ENCODE measurements at regions not wholly inside any gene's neighbourhood (a gene's known extent, or its start where the extent isn't known, plus 50 kb on each side); places are given as distances from the start of the nearest gene placed in this dataset.

DNA sequence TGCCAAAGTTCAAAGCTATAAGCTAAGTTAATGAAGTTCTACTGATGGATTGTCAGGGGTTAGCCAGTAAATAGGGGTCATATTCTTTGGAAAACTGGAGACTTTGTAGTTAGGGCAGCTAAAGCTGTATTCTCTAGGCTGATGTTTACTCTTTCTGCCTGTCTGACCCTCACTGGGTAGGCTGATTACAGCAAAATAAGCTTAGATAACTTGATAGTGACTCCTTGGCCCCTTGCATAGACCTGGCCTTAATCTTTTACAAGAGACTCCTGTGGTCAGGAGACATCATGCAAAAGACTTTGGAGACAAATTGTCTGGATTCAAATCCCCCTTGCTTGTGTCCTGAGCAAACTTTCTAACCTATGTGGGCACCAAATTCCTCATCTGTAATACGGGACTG, 314.4 kb upstream of the MSX2 start:
- Histone ChIP-seq H2AFZ (ENCODE audit: control insufficient read depth, low read depth, low read length) (no peak overlapping the region), H3K36me3 (ENCODE audit: control insufficient read depth in 2 of 2, insufficient read depth in 2 of 2, low read length in 1 of 2) (no peaks in the 10 kb centered on the region), H3K4me1 (ENCODE audit: control insufficient read depth, insufficient read depth, low read length) (no peaks in the 10 kb centered on the region), H3K9ac (ENCODE audit: control insufficient read depth, insufficient read depth, low read length) (no peak overlapping the region), H3K27me3 (replicated peaks in 1 of 2; ENCODE audit: control insufficient read depth in 2 of 2, insufficient read depth in 2 of 2, low read length in 1 of 2) (peaks cover 0 to 2% of the 10 kb centered on the region in 2 experiments; a peak in 2 of 4 replicates), H3K9me3 (replicated peaks; ENCODE audit: control insufficient read depth, insufficient read depth, low read length) (no peaks in the 10 kb centered on the region), H3K4me3 (no peak overlapping the region), H3K79me2 (ENCODE audit: control insufficient read depth, insufficient read depth, low read length) (no peaks in the 10 kb centered on the region), H3K27ac (ENCODE audit: control insufficient read depth, insufficient read depth) (no peak overlapping the region), H4K20me1 (ENCODE audit: control insufficient read depth, insufficient read depth) (no peaks in the 10 kb centered on the region), H3K4me2 (ENCODE audit: control insufficient read depth, insufficient read depth) (no peak overlapping the region)
- ChIA-PET RAD21 (ENCODE audit: unreplicated experiment) (interaction anchor here (1.0 kb wide), 1 partner anchor 10 kb away, joined by 3 read pairs; no protein-coding TSS in a partner anchor), SMC1A (ENCODE audit: uncharacterized antibody, unreplicated experiment) (no interaction called here), CTCF (interaction anchor here (1.2 to 1.8 kb wide), 2 partner anchors 10 to 83 kb away, joined by 3 to 13 read pairs; no protein-coding TSS in a partner anchor), POLR2A (no interaction called here)
- ATAC-seq (no peak), DNase-seq (ENCODE audit: low read depth, low spot score) (no peak), FAIRE-seq (no peak)
- intact Hi-C loops (cut with micrococcal nuclease; ENCODE audit: unreplicated experiment) (no loop called here), in situ Hi-C loops (cut with MboI) (loop anchor here (25.0 kb wide), 1 partner anchor 527 kb away; no protein-coding TSS in a partner anchor)
- WGBS (ENCODE audit: insufficient coverage, insufficient replicate concordance, low lambda C conversion rate, missing lambda C conversion rate), result 0% methylated on average over 1 of the region's 1 CpG
- TF ChIP-seq TCF7 (IDR thresholded peaks at IDR 0.05; ENCODE audit: borderline replicate concordance) (no peak), SUZ12 (IDR thresholded peaks at IDR 0.05; ENCODE audit: unreplicated experiment) (no peak), WRNIP1 (IDR thresholded peaks at IDR 0.05; ENCODE audit: borderline replicate concordance, low read depth, low read length) (no peak), USF1 (IDR thresholded peaks at IDR 0.05; ENCODE audit: borderline replicate concordance, extremely low read length, insufficient read depth, low read depth, low read length) (no peak), NBN (IDR thresholded peaks at IDR 0.05) (no peak), ZBTB4 (CRISPR knock-in tag; IDR thresholded peaks at IDR 0.05) (no peak), YBX1 (IDR thresholded peaks at IDR 0.05) (no peak), CBX3 (IDR thresholded peaks at IDR 0.05; ENCODE audit: borderline replicate concordance, low read depth) (no peak), SUPT20H (IDR thresholded peaks at IDR 0.05; ENCODE audit: borderline replicate concordance, control insufficient read depth, low read depth, low read length) (no peak), HDGF (IDR thresholded peaks at IDR 0.05) (no peak), NR2F1 (conservative IDR thresholded peaks at IDR 0.05) (no peak), CEBPZ (IDR thresholded peaks at IDR 0.05; ENCODE audit: low read depth, low read length) (no peak), RB1 (IDR thresholded peaks at IDR 0.05; ENCODE audit: borderline replicate concordance) (no peak)
- TF ChIP-seq, protein P1, sequence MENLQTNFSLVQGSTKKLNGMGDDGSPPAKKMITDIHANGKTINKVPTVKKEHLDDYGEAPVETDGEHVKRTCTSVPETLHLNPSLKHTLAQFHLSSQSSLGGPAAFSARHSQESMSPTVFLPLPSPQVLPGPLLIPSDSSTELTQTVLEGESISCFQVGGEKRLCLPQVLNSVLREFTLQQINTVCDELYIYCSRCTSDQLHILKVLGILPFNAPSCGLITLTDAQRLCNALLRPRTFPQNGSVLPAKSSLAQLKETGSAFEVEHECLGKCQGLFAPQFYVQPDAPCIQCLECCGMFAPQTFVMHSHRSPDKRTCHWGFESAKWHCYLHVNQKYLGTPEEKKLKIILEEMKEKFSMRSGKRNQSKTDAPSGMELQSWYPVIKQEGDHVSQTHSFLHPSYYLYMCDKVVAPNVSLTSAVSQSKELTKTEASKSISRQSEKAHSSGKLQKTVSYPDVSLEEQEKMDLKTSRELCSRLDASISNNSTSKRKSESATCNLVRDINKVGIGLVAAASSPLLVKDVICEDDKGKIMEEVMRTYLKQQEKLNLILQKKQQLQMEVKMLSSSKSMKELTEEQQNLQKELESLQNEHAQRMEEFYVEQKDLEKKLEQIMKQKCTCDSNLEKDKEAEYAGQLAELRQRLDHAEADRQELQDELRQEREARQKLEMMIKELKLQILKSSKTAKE (IDR thresholded peaks at IDR 0.05; ENCODE audit: low read depth, poor library complexity, severe bottlenecking), result no peak
- no TSS peak for BruUV-seq (replicated peaks)

Measured in GM12878 (cell line).